Upper lobe of right lung (tissue), 1 donor: ENCODE measurements at regions not wholly inside any gene's neighbourhood (a gene's known extent, or its start where the extent isn't known, plus 50 kb on each side); places are given as distances from the start of the nearest gene placed in this dataset.
A peak's percentile ranks its signal among the peaks of the same experiment; 100 is the strongest.

Experiments used
- ATAC-seq: fragments of 200-7000 bp; cut with Tn5 transposase; one replicate; pipeline ENCODE4 v1.9.1; 2020; ENCODE audit warnings: mild to moderate bottlenecking, moderate library complexity
- DNase-seq: peaks from one replicate; pipeline ENCODE4 v3.0.0-alpha.2; 2020
- H3K27ac ChIP-seq: fragments of 200-600 bp; one replicate; pipeline ENCODE4 v1.8.0; 2022
- H3K27me3 ChIP-seq: fragments of 200-600 bp; one replicate; pipeline ENCODE4 v1.8.0; 2022; ENCODE audit warnings: mild to moderate bottlenecking
- H3K36me3 ChIP-seq: fragments of 200-600 bp; one replicate; pipeline ENCODE4 v1.8.0; 2022
- H3K4me1 ChIP-seq: fragments of 200-600 bp; one replicate; pipeline ENCODE4 v1.8.0; 2022
- H3K4me3 ChIP-seq: fragments of 200-600 bp; one replicate; pipeline ENCODE4 v1.8.0; 2022; ENCODE audit warnings: mild to moderate bottlenecking
- H3K9me3 ChIP-seq: fragments of 200-600 bp; one replicate; pipeline ENCODE4 v1.8.0; 2022
- CTCF ChIP-seq: fragments of 200-600 bp; IDR thresholded peaks from one replicate; pipeline ENCODE4 v1.8.0; 2022; ENCODE audit warnings: antibody characterized with exemption
- intact Hi-C: fragments of 100-400 bp; cut with DNase I; formaldehyde crosslinking; loops from one replicate; pipeline ENCODE4 v1.11.0; 2022
- donor health status: DM: no; HTN: yes; CAD: no; lungs with severe emphysema.

GRCh38 chr5:159864885-159865691 is 51.2 kb upstream of the ADRA1B start:
- TF ChIP-seq CTCF: no peak
- intact Hi-C loops: no loop called here
- Histone ChIP-seq H3K4me3 (peak overlapping the region; percentile 17), H3K4me1 (no peaks in the 10 kb centered on the region), H3K9me3 (no peaks in the 10 kb centered on the region), H3K27me3 (no peaks in the 10 kb centered on the region), H3K36me3 (no peaks in the 10 kb centered on the region), H3K27ac (no peak overlapping the region)
- no peak for DNase-seq
- no peak for ATAC-seq

- no peaks in the 10 kb centered on the region for H3K27me3 ChIP-seq
- H3K4me3 ChIP-seq: no peak overlapping the region
- intact Hi-C loops: no loop called here
- no peak for DNase-seq
- no peak for ATAC-seq
- H3K27ac ChIP-seq: no peak overlapping the region
- H3K4me1 ChIP-seq: no peaks in the 10 kb centered on the region
- TF ChIP-seq CTCF: no peak
- no peaks in the 10 kb centered on the region for H3K9me3 ChIP-seq
- no peaks in the 10 kb centered on the region for H3K36me3 ChIP-seq
These were observed 50.2 kb upstream of the ADRA1B start for GRCh38 chr5:159866093-159866492.
